ENCODE measurements at regions not wholly inside any gene's neighbourhood (a gene's known extent, or its start where the extent isn't known, plus 50 kb on each side); places are given as distances from the start of the nearest gene placed in this dataset.

DNA sequence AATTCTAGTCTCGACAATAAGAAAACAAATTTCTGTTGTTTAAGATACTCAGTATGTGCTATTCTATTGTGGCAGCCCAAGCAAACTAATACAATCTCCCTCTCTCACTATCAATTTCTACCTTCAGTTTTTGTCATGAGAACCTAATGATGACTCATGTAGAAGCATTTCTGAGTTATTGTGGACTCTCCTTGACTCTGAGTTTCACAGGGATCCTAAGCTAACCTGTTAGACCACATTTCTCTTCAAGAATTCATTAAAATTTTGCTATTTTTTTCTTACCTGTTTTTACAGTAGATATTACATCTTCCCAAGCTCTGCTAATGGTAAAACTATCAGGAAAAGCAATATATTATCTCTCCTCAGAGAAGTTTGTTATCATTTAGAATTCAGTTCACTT is 599.1 kb upstream of the TYRP1 start:
- TF ChIP-seq GATA3 (IDR thresholded peaks at IDR 0.05; ENCODE audit: low read depth, low read length) (no peak), GATA2 (IDR thresholded peaks at IDR 0.05; ENCODE audit: low read depth, low read length) (no peak)

DNA sequence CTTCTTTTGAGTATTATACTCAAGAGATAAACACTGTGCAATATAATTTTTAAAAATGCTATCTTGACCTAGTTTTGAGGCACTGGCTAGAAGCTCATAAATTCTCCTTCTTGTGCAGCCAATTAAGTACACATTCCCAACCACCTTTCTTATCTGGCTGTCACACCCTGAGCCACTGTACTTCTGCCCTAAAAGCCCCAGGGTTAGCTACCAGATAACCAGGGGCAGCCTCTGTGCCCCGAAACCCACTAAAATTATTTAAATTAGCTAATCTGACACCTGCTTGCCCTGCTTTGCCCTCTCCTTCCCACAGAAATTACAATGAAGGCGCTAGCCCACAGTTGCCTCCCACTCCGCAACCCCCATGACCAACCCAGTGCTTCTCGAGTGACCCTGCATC is 597.3 kb upstream of the TYRP1 start:
- TF ChIP-seq GATA2 (IDR thresholded peaks at IDR 0.05; ENCODE audit: low read depth, low read length) (no peak), GATA3 (IDR thresholded peaks at IDR 0.05; ENCODE audit: low read depth, low read length) (no peak)

DNA sequence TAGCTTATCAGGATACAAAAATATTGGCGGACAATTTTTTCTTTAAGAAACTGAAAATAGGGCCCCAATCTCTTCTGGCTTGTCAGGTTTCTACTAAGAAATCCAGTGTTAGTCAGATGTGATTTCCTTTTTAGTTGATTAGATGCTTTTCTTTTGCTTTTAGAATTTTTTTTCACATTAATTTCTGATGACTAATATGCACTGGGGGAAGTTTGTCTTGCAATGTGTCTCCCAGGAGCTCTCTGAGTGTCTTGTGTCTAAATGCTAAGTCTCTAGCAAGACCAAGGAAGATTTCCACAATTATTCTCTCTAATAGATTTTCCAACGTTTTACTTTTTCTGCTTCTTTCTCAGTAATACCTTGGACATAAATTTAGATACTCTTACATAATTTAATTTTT is 559.8 kb upstream of the TYRP1 start:
- TF ChIP-seq GATA3 (IDR thresholded peaks at IDR 0.05; ENCODE audit: low read depth, low read length) (no peak), GATA2 (IDR thresholded peaks at IDR 0.05; ENCODE audit: low read depth, low read length) (no peak)

DNA sequence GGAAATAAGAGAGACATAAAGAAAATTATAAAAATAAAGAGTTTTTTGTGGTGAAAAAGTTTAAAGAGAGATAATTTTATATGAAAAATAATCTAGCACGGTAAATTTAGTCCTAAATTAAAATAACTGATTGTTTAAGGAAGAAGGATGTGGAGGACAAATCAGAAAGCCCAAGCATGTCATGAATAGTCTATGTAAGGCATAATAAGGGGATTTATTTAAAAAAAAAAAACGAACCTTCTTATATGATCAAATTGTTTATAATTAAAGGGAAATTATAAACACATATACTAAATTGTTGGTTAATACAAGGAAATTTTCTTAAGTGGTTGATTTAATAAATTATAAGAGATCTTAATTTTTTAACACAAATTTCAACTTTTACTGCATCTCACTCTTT is 551.8 kb upstream of the TYRP1 start:
- TF ChIP-seq GATA3 (IDR thresholded peaks at IDR 0.05; ENCODE audit: low read depth, low read length) = no peak
- no peak for TF ChIP-seq GATA2 (IDR thresholded peaks at IDR 0.05; ENCODE audit: low read depth, low read length)

DNA sequence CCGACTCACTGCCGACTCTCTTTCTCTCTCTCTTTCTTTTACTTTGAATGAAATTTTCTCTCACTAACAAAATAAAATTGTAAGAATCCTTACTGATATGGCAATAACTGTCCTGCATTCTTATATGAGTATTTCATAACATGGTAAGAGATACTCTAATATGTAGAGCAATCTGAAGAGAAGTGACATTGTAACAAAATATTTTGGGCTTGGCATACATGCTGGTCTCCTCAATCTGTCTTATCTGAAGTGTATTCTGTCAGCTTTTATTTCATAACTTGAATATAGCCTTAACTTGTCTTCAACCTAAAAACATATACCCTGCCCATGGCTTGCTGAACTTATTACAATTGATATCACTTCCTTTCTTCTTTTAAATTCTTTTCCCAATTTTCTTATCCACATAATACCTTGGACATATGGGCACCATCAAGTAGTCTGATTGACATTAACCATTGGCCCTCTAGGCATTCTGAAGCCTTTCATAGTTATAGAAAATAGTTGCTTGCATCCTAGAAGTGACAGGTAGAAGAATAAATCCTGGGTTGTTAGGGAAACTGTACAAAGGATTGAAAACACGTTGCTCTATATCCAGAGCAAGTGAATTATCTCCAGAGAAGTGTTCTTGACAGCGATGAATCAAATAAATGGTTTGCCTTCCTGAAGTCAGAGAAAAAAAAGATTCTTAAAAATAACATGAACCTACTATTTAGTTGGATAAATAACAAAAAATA is 537.6 kb upstream of the TYRP1 start:
- TF ChIP-seq GATA2 (IDR thresholded peaks at IDR 0.05; ENCODE audit: low read depth, low read length) (no peak), GATA3 (IDR thresholded peaks at IDR 0.05; ENCODE audit: low read depth, low read length) (no peak)

DNA sequence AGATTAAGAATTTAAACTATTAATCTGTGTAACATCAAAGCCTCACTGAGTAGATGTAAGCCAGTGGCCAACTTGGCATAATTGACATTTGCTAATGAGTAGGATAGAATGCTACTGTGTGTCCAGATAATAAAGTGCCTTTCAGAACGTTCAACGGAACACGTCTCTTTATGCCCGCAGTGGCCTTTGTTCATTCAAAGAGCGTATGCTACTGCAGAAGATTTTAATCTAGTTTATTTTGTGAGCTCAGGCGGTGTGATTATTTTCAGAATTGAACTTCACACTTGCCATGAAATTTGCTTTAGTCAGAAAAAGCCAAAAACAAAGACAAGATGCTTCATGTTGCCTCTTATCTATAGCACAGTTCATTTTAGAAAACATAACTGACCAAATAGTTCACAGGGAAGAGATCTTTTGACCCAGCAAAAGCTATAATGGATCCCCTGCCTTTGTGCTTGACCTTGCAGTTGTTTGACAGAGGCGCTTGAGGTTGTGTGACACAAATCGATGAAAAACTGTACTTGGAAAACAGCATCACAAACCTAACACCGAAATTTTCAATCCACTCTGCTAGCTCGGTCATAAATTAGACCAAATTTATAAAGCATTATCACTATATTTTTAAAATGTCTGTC is 530.9 kb upstream of the TYRP1 start:
- TF ChIP-seq GATA2 (IDR thresholded peaks at IDR 0.05; ENCODE audit: low read depth, low read length) = no peak
- no peak for TF ChIP-seq GATA3 (IDR thresholded peaks at IDR 0.05; ENCODE audit: low read depth, low read length)

DNA sequence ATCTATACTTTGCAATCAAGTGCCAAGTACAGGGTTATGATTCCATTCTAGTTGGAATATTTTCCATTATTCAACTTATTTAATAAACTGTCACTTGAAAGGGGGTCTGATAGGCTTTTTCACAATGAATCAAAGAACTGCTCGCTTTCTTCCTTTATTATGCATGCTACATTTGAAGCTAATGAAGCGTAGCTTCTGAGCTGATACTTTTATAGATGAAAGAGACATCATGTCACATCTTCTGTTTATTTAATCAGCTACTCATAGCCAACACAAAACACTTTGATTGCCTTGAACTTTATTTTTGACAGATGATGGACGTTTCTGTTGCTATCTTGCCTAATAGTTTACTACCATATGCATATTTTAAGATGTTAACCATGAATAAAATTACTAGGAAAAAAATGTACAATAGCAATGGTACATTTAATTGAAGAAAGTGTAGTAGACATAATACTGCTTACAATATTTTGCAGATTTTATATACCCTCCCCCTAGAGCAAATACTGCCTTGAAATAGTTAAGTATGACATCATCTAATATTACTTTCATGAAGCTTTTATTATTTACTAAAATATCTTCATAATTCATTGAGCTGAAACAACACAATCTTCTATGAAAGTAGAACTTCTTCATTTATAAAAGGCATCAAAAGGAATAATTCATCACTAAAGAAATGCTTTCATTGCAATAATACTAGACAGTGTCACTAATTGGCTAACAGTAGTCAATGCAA is 529.3 kb upstream of the TYRP1 start:
- no peak for TF ChIP-seq GATA3 (IDR thresholded peaks at IDR 0.05; ENCODE audit: low read depth, low read length)
- no peak for TF ChIP-seq GATA2 (IDR thresholded peaks at IDR 0.05; ENCODE audit: low read depth, low read length)

DNA sequence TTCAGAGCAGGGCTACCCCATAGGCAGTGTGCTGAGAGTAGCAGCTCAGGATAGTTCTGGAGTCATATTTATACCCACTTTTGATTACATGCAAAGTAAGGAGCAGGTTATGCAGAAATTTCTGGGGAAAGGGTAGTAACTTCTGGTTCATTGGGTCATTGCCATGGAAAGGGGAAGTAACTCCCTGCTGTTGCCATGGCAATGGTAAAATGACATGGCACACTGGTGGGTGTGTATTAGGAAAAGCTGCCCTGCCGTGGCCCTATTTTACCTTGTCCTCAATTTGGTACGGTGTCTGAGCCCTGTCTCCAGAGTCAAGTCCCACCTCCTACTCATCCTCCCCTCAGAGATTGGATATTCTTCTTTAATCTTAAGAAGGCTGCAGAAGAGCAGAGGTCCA is 526.7 kb upstream of the TYRP1 start:
- TF ChIP-seq GATA2 (IDR thresholded peaks at IDR 0.05; ENCODE audit: low read depth, low read length) = no peak
- TF ChIP-seq GATA3 (IDR thresholded peaks at IDR 0.05; ENCODE audit: low read depth, low read length) = no peak

DNA sequence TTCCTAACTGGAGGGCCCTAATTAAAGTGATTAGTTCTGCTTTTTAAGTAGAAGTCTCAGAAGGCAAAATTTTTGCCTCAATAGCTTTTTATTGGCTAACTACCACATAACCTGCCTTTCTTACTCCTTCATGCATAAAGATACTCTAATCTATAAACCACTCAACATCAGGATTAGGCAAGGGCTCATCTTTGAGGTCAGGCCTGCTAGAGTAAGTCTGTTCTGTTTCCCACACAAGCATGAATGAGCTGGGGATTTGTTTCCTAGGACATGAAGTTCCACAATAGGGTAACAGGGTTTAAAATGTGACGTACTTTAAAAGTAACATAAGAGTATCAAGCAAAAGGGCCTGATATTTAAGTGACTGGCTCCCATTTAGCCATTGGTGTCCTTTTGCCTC is 522.7 kb upstream of the TYRP1 start:
- TF ChIP-seq GATA2 (IDR thresholded peaks at IDR 0.05; ENCODE audit: low read depth, low read length) (no peak), GATA3 (IDR thresholded peaks at IDR 0.05; ENCODE audit: low read depth, low read length) (no peak)

DNA sequence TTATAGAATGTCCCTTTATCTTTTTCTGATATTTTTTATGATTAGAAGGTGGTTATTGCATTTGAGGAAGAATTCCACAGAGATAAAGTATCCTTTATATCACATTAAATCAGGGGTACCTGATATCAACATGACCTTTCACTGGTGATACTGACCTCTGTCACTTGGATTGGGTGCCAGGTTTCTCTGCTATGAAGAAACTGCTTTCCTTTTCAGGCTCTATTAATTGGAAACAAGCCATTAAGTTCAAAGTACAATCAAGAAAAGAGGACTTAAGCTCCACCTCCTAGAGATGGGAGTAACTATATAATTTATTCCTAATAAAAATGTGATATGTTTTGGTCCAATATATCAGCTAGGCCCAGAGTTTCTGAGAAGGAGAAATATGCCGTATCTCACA is 514.6 kb upstream of the TYRP1 start:
- no peak for TF ChIP-seq GATA3 (IDR thresholded peaks at IDR 0.05; ENCODE audit: low read depth, low read length)
- TF ChIP-seq GATA2 (IDR thresholded peaks at IDR 0.05; ENCODE audit: low read depth, low read length) = no peak

DNA sequence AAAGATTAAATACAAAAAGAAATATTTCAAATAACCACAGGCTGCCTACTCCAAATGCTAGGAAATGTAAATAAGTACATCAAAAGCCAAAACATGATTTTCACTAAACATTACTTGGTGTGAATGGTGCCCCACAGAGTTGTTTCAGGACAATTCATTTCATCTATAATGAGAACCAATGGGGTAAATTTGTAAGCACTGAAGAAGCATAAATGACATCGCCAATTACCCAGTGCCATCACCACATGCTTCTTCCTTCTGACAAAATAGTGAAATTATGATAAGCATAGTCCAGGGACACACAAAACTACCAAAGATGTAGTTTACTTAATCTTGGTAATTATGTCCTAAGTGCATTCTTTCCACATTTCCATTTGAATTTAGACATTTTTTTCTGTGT is 510.4 kb upstream of the TYRP1 start:
- TF ChIP-seq GATA2 (IDR thresholded peaks at IDR 0.05; ENCODE audit: low read depth, low read length) = no peak
- no peak for TF ChIP-seq GATA3 (IDR thresholded peaks at IDR 0.05; ENCODE audit: low read depth, low read length)

DNA sequence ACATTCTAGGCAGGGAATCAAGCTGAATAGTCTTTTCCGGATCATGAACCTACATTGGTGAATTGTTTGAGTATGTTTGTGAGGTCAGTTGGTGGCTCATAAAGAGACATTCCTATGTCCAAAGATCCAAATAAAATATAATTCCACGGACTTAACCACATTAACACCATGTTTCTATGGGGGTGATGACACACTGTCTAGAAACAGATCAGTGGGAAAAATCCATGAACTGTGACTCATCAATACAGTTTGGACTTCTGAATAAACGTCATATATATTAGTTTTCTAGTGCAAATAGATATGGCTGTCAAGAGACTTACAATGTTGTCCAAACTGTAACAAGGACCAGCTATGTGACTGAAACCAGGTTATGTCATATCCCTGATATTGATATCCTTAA is 509.9 kb upstream of the TYRP1 start:
- TF ChIP-seq GATA3 (IDR thresholded peaks at IDR 0.05; ENCODE audit: low read depth, low read length) (no peak), GATA2 (IDR thresholded peaks at IDR 0.05; ENCODE audit: low read depth, low read length) (no peak)

DNA sequence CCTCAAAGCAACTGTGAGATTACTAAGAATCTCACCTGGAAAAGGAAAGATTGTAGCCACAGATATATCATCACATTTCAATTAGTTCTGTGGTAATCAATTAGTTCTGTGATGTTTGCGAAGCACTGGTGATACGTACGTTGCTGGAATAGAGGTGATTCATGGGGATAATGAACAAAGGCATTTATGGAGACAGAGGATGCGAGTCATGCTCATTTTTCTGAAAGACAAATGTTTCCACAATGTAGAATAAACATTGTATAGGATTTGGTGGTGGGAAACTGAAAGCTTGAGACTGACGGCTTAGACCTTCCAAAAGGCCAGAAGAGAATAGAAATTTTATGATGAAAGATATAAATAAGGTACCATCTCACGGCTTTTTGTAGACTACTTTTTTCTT is 507.3 kb upstream of the TYRP1 start:
- TF ChIP-seq GATA3 (IDR thresholded peaks at IDR 0.05; ENCODE audit: low read depth, low read length) = no peak
- TF ChIP-seq GATA2 (IDR thresholded peaks at IDR 0.05; ENCODE audit: low read depth, low read length) = no peak

DNA sequence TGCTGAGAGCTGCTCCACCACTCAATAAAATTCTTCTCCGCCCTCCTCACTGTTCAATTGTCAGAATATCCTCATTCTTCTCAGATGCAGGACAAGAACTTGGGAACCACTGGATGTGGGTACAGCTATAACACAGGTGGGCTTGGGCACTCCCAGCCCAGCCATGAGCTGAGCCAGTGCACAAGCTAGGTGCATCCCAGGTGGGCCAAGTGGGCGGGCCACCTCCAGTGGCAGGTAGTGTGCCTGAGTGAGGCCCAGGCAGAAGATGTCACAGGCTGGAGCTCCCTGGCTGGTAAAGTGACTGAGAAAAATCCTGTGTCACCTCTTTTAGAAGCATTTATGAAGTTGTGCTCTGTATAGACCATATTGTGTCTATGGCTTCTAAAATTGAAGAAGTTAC is 501.6 kb upstream of the TYRP1 start:
- TF ChIP-seq GATA2 (IDR thresholded peaks at IDR 0.05; ENCODE audit: low read depth, low read length) (no peak), GATA3 (IDR thresholded peaks at IDR 0.05; ENCODE audit: low read depth, low read length) (no peak)

DNA sequence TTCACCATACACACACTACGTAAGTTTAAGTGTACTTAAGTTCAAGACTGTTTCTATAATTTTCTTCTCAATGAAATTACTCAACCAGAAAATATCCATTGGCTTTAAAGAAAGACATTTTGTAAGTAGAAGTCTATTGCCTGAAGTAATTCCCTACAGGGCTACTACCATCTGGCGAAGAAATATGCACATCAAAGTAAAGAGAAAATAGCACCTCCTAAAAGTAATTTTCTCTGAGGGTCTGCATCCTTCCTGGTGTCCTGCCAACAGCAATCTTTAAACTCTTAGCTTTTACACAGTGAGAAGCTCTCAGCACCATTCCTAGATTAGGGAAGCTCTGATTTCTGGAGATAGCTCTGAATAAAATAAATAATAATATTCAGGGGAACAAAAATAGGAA is 498.5 kb upstream of the TYRP1 start:
- TF ChIP-seq GATA2 (IDR thresholded peaks at IDR 0.05; ENCODE audit: low read depth, low read length) (no peak), GATA3 (IDR thresholded peaks at IDR 0.05; ENCODE audit: low read depth, low read length) (no peak)
